NCI-H345 (cell line): ENCODE measurements at regions not wholly inside any gene's neighbourhood (a gene's known extent, or its start where the extent isn't known, plus 50 kb on each side); places are given as distances from the start of the nearest gene placed in this dataset.
A peak's percentile ranks its signal among the peaks of the same experiment; 100 is the strongest.

ENCODE experiments used
- DNase-seq: peaks from one replicate; lab custom pipeline; 2025; lab: John Stamatoyannopoulos, UW

- no peak for DNase-seq
These were observed 428.0 kb downstream of the PSAT1 start for GRCh38 chr9:78724896-78725295.

DNA sequence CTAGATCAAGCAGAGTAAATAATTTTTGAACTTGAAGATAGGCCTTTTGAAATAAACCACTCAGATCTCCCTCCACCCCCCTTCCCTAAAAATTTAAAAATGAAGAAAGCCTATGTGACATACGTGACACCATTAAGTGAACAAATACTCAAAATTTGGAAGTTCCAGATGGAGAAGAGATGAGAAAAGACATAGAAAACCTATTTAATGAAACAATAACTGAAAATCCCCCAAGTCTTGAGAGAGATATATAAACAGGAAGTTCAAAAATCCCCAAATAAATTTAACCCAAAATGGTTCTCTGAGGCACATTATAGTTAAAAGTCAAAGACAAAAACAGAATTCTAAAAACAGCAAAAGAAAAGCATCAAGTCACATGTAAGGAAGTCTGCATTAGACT lies 428.6 kb downstream of the PSAT1 start:
- no peak for DNase-seq

- DNase-seq: no peak
These were observed 448.4 kb downstream of the PSAT1 start for GRCh38 chr9:78745331-78745730.

DNA sequence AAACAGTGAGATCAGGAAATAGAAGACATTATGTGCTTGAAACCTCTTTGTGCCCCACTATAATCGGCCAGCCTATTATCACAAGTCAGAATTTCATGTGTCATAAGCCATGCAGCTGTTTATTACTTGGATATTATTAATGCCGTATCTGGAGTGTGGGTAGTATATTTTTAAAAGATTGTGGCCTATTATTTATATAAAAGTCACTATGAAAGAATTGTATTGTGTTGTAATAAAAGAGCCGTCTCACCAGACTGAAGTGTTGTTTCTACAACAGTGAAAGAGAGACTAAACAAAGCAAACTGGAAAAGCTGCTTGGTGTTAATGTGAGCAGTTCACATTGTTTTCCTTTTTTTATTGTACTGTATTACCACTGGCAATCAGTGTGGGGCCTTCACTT lies 449.1 kb downstream of the PSAT1 start:
- peak; percentile 72 for DNase-seq

GRCh38 chr9:78753039-78753438 lies 456.1 kb downstream of the PSAT1 start:
- DNase-seq: no peak

- no peak for DNase-seq
These were observed 460.0 kb downstream of the PSAT1 start for GRCh38 chr9:78756813-78757510.

DNA sequence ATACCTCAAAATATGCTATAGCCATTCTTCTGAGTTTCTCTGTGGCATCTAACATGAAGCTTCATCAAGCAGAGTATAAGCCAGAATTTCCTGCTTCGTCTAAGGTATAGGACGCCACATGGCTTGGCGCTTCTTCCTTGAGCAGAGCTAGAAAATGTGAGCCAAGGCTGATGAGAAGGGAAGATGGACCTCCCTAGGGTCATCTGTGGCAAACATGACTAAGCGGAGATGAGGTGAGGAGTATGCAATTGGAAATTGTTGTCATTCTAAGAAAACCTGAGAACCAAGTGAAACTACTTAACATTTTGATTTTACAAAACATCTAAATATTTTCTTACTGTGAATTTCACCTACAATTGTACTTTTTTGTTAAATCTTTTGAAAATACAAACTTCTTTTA lies 466.5 kb downstream of the PSAT1 start:
- no peak for DNase-seq

DNA sequence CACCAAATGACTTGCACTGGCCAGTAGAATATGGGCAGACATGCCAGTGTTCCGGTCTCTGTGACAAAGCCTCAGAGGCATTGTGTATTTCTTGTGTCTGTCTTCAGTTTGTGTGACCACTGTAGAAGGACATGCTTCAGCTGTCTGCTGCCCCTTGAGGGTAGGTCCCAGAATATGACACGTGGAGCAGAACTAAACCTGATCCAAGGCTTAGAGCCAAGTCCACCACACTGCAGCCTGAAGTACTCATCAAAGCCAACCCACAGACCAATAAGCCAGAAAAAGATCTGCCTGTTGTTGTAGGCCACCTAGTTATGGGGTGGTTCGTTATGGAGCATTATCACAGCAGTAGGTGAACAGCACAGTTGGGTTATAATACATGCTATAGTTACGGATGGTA lies 468.9 kb downstream of the PSAT1 start:
- DNase-seq: no peak

DNA sequence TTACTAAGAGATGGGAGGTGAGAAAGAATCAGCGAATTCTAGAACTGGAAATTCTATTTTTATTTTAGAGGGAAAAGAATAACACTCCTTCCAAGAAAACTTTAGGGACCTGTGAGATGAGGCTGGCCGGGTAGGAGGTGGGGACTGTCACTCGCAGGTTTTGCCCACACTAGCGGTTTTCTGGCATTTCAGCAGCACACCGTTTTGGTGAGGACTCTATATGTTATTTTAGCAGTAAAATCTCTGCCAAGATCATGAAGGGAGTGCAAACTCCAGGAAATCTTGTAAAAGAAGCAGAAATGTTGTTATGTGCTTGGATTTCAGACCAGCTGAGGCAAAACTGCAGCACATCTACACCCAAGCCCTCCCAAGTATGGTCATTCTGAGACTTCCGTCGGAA lies 470.6 kb downstream of the PSAT1 start:
- no peak for DNase-seq

GRCh38 chr9:78769690-78770089 lies 472.8 kb downstream of the PSAT1 start:
- no peak for DNase-seq

- no peak for DNase-seq
These were observed 478.3 kb downstream of the PSAT1 start for GRCh38 chr9:78775211-78775610.

DNA sequence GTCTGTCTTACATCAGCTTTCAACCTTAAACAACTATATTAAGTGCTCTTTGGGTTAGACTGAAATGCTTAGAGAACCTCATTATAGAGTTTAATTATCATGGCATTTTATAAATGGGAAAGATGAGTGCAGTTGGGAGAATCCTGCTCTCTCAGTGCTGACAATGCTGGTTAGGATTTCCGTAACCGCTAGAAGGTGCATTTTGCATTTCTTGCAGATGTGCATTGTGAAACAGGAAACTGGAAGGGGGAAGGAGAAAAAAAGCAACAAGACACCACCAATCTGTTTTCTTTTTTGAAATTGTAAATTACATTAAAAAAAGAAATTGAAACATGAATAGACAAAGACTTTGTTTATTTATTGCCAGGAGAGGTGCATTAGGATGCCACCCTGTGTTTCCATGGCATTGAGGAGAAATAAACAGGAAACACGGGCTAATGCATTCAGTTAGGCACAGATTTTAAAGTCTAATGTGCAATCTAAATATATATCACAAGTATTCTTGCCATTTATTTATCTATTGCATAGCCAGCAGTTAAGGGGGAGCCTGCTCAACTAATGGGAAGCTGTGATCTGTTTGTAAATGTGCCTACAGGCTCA lies 478.9 kb downstream of the PSAT1 start:
- DNase-seq: no peak

DNA sequence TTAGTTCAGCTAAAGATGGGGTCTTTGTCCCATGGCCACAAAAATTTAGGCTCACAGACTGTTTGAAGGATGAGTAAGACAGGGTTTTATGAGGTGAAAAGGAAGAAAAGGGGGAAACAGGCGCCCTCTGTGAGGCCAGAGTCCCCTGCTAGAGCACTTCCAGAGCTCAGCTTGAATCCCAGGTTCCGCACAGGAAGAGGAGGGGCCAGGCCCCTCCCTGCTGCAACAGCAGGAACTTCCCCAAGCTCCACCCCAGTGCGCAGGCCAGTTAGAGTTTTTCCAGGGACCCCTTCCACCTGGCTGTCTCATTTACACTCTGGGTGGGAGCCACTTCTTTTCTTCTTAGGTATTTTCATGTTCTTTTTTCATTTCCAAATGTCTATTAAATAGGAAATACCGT lies 480.8 kb downstream of the PSAT1 start:
- DNase-seq: no peak

DNA sequence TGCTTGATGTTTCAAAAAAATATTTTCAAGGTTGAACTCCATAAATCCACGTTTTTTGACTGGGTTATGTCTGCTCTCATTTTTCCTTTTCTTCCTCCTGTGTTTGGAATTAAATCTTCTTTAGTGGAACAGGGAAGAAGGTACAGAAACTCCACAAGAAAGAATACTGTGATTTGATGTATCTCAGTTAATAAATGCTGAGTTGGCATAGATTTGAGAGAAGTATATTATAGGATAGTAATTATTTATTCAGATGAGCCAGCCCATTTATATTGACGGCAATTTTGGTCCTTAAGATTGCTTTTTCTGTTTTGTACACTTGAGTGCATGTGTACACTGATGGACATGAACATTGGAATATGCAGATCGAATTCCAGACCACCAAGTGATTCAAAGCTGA lies 481.4 kb downstream of the PSAT1 start:
- DNase-seq: no peak

DNA sequence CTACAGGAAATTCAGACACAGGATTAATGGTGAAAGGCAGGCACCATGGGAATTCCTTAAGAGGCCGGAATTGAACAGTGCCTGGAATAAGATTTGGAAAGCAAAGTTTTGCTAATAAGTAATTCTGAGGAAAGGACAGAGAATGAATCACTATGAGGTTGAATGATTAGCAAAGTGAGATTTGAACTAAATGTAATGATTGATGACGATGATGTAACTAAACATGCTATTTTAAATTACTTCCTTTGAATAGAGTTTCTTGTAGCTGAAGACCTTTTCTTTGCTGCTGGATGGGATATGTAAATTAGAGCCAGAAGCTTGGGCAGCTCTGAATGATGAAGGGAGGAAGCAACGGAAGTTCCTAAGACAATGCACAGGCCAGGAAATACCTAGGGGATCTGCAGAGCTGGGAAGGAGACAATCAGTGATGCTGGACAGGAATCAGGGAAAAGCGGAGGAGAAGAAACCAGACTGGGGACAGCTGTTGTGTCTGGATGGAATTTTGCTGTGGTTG lies 482.0 kb downstream of the PSAT1 start:
- no peak for DNase-seq

- DNase-seq: no peak
These were observed 484.8 kb downstream of the PSAT1 start for GRCh38 chr9:78781681-78782080.

GRCh38 chr9:78782234-78782633 lies 485.3 kb downstream of the PSAT1 start:
- no peak for DNase-seq

GRCh38 chr9:78782858-78783257 lies 485.9 kb downstream of the PSAT1 start:
- DNase-seq: no peak

GRCh38 chr9:78783743-78784142 lies 486.8 kb downstream of the PSAT1 start:
- no peak for DNase-seq

DNA sequence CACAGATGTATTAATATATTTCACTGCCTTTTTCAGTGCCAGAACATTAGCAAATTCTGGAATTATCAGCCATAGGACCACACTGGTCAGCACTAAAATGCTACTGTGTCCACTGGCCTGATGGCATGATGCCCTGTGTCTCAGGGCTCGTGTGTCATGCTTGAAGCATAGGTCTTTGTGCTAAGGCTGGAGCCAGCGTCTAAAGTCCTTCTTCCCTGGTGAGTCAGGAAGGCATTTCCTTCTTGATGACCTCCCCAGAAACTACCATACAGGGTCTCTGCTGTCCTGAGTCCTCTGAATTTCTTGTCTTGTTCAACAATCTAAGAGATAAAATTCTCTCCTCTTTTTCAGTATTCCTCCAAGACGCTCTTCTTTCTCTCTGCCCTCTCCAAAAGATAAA lies 489.9 kb downstream of the PSAT1 start:
- no peak for DNase-seq

DNA sequence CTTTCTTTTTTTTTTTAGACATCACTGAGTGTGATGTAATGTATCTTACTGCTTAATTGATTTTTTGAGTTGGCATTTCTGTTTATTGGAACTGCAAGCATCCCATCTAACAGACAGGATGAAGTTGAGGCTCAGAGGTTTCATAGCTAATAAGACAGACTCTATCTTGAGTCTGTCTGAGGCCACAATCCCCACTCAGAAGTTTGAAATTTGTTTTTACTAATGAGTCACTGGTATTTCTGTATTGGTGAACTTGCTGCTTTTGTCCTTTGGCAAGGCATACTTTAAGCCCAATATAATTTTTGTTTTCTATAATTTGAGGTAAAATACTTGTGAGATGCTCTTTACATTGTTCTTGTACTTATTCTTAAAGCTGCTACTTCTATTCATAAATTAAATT lies 491.2 kb downstream of the PSAT1 start:
- DNase-seq: no peak

GRCh38 chr9:78791779-78792178 lies 494.9 kb downstream of the PSAT1 start:
- DNase-seq: no peak

GRCh38 chr9:78792745-78793144 lies 495.8 kb downstream of the PSAT1 start:
- no peak for DNase-seq

DNA sequence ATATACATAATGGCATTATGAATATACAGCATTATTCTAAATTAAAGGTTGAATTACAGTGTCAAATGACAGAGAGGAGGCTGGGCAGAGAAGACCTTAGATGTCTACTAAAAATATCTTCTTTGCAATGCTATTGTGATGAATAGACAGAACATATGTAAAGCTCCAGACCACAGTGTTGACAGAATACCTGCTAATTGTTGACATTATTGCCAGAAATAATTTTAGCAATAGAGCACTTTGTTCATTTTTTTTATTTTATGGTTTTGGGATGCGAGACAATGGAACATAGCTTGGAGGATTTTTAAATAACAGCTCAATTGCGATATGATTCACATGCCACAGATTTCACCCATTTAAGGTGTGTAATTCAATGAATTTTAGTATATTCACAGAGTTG lies 508.8 kb downstream of the PSAT1 start:
- DNase-seq: no peak
